SK-MEL-5 (cell line): ENCODE measurements at regions not wholly inside any gene's neighbourhood (a gene's known extent, or its start where the extent isn't known, plus 50 kb on each side); places are given as distances from the start of the nearest gene placed in this dataset.
"Not testable (repeated sequence)": the region's sequence is repeated elsewhere in the genome, so short reads cannot be mapped to it uniquely, and the experiment has no call there.

Experiments used
- DNase-seq: peaks from one replicate; pipeline ENCODE4 v3.0.0-alpha.2; 2016; ENCODE audit warnings: low read depth, low spot score
- in situ Hi-C: cut with HindIII; loops from 2 replicates; pipeline ENCODE4 v1.10.0; 2016; ENCODE audit warnings: low sequenced_read_pairs, high pct_unique_total_duplicates, low pct_unique_long_range_greater_than_20kb

DNA sequence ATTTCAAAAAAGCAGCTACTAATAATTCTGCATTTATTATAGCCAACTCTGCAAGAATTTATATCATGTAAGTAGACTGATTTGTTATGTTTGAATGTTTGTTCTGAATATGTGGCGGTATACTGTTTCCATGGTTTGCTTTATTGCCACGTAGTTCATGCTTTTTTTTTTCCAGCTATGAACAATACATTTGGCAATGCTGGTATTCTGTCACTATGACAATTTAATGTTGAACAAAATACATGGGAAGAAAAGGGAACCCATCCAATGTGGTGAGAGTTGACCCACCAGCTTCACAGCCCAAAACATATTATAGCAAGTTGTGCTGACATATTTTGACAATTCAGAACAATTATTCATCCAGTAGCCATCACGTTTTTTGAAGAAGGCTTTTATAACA, 145.6 kb downstream of the CCDC71L start:
- in situ Hi-C loops: no loop called here
- no peak for DNase-seq

- in situ Hi-C loops: no loop called here
Measured at GRCh38 chr7:106514881-106515280, 146.1 kb downstream of the CCDC71L start.

GRCh38 chr7:106512217-106512616, 148.7 kb downstream of the CCDC71L start:
- in situ Hi-C loops: no loop called here
- DNase-seq: no peak

More at GRCh38 chr7:106514881-106515280, 146.1 kb downstream of the CCDC71L start:
- DNase-seq: no peak

DNA sequence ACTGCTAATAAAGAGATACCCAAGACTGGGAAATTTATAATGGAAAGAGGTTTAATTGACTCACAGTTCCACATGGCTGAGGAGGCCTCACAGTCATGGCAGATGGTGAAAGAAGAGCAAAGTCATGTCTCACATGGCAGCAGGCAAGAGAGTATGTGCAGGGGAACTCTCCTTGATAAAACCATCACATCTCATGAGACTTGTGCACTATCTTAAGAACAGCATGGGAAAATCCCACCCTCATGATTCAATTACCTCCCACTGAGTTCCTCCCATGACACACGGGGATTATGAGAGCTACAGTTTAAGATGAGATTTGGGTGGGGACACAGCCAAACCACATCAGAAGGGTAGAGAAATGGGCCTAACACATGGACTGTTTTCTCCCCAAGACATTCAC, 156.3 kb downstream of the CCDC71L start:
- DNase-seq: no peak
- in situ Hi-C loops: no loop called here

DNA sequence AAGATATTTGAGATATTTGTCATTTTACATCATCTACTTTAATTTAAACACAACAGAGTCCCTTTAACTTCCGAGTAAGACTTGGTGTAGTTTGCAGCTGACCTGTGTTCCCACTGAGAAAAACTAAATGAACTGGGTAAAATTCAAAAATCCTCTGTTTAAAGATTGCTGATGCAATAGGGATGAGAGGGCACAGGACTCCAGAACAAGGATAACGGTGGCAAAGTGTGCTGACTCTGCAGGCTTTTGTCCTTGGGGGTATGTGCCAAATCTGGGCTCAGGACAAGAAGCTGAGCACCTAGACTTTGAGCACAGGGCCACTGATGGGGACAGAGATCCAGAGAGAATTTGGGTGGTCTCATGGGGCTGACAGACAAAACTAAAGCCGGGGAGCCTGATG, 156.8 kb downstream of the CCDC71L start:
- DNase-seq: no peak
- in situ Hi-C loops: no loop called here

GRCh38 chr7:106503626-106504025, 157.3 kb downstream of the CCDC71L start:
- in situ Hi-C loops: no loop called here
- no peak for DNase-seq

- in situ Hi-C loops: no loop called here
- no peak for DNase-seq
Measured at GRCh38 chr7:106501605-106502580, 159.1 kb downstream of the CCDC71L start.

- in situ Hi-C loops: no loop called here
- no peak for DNase-seq
Measured at GRCh38 chr7:106499897-106500296, 161.1 kb downstream of the CCDC71L start.

DNA sequence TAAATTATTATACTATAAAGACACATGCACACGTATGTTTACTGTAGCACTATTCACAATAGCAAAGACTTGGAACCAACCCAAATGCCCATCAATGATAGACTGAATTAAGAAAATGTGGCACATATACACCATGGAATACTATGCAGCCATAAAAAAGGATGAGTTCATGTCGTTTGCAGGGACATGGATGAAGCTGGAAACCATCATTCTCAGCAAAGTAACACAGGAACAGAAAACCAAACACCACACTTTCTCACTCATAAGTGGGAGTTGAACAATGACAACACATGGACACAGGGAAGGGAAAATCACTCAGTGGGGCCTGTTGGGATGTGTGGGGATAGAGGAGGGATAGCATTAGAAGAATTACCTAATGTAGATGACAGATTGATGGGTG, 163.0 kb downstream of the CCDC71L start:
- DNase-seq, in situ Hi-C loops: not testable (repeated sequence)

DNA sequence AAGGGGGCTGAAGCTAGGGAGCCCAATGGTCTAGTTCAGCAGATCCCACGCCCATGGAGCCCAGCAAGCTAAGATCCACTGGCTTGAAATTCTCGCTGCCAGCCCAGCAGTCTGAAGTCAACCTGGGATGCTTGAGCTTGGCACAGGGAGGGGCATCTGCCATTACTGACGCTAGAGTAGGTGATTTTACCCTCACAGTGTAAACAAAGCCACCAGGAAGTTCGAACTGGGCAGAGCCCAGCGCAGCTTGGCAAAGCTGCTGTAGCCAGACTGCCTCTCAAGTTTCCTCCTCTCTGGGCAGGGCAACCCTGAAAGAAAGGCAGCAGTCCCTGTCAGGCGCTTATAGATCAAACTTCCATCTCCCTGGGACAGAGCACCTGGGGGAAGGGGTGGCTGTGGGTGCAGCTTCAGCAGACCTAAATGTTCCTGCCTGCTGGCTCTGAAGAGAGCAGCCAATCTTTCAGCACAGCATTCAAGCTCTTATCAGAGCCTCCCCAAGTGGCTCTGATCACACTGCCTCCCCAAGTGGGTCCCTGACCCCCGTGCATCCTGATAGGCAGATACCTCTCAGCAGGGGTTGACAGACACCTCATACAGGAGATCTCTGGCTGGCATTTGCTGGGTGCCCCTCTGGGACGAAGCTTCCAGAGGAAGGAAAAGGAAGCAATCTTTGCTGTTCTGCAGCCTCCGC, 167.8 kb downstream of the CCDC71L start:
- in situ Hi-C loops: no loop called here
- DNase-seq: no peak

GRCh38 chr7:106488465-106488864, 172.5 kb downstream of the CCDC71L start:
- no peak for DNase-seq
- in situ Hi-C loops: no loop called here

DNA sequence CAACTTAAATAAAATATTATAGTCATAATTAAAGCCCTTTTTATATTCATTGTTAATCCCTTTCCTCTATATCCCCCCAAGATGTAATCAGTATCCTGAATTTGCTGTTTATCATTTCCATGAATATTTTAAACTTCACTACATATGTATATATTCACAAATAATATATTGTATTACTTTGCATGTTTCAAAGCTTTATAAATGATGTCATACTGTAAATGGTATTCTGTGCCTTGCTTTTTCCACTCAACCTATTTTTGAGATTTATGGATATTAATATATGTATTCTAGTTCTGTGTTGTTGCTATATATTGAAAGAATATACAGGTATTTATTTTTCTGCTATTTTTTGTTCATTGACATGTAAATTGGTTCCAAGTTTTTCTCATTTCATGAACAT, 173.1 kb downstream of the CCDC71L start:
- in situ Hi-C loops: no loop called here
- no peak for DNase-seq

GRCh38 chr7:106486331-106486730, 174.6 kb downstream of the CCDC71L start:
- no peak for DNase-seq
- in situ Hi-C loops: no loop called here

GRCh38 chr7:106485919-106486318, 175.0 kb downstream of the CCDC71L start:
- in situ Hi-C loops: no loop called here
- no peak for DNase-seq

- in situ Hi-C loops: no loop called here
- DNase-seq: no peak
Measured at GRCh38 chr7:106485031-106485551, 175.9 kb downstream of the CCDC71L start.

GRCh38 chr7:106484562-106484961, 176.4 kb downstream of the CCDC71L start:
- DNase-seq: no peak
- in situ Hi-C loops: no loop called here

GRCh38 chr7:106482091-106482490, 178.9 kb downstream of the CCDC71L start:
- DNase-seq: no peak
- in situ Hi-C loops: no loop called here

DNA sequence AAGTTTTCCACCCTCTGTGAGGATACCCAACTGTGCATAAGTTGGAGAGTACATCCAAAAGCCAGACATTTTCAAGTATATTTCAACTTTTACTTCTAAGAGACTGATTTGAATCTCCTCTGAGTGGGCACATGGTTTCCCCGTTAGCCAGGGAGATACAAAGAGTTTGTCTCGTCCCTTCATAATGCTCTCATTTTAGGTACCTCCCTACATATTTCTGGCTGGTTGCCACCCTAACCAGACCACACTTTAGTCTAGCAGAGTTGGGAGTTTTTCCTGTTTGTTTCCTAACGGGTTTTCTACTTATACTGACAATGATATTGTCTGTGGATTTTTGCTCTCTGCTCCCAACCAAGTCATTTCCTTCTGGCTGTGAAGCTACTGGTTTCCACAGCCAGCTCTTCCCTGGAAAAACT, 180.3 kb downstream of the CCDC71L start:
- no peak for DNase-seq
- in situ Hi-C loops: no loop called here
